Esophagus squamous epithelium (tissue), 5 donors: ENCODE measurements at regions not wholly inside any gene's neighbourhood (a gene's known extent, or its start where the extent isn't known, plus 50 kb on each side); places are given as distances from the start of the nearest gene placed in this dataset.

Experiments used
- DNase-seq: peaks from one replicate; lab custom pipeline; 2025; lab: John Stamatoyannopoulos, UW
- H3K27ac ChIP-seq, 4 donors: fragments of 200-600 bp; sonication (generic); one replicate each; pipeline ENCODE4 v1.5.1; 2016 to 2019; ENCODE audit warnings: mild to moderate bottlenecking in 1 of 4
- H3K27me3 ChIP-seq, 4 donors: fragments of 200-600 bp; sonication (generic); 1 replicate in 3 of 4; 2 replicates in 1 of 4; pipeline versions ENCODE4 v1.5.1 to v1.6.0; 2017 to 2021; ENCODE audit warnings: antibody characterized with exemption in 1 of 4
- H3K36me3 ChIP-seq, 3 donors: fragments of 200-600 bp; sonication (generic); one replicate each; pipeline ENCODE4 v1.5.1; 2016 to 2019
- H3K4me1 ChIP-seq, 3 donors: fragments of 200-600 bp; sonication (generic); one replicate each; pipeline ENCODE4 v1.5.1; 2017 to 2019
- H3K4me3 ChIP-seq, 4 donors: fragments of 200-600 bp; sonication (generic); 1 replicate in 3 of 4; 2 replicates in 1 of 4; pipeline ENCODE4 v1.5.1; 2016 to 2019; ENCODE audit warnings: mild to moderate bottlenecking in 2 of 4, moderate library complexity in 1 of 4
- H3K9me3 ChIP-seq, 3 donors: fragments of 200-600 bp; sonication (generic); one replicate each; pipeline ENCODE4 v1.5.1; 2016 to 2019
- CTCF ChIP-seq, 6 experiments: fragments of 450-650 bp in 4 of 6; fragments of 200-600 bp in 2 of 6; sonication (generic) in 2 of 6; IDR thresholded peaks; one replicate each; pipeline ENCODE4 v1.5.1; 2016 to 2019; ENCODE audit warnings: antibody characterized with exemption in 6 of 6, mild to moderate bottlenecking in 4 of 6, moderate library complexity in 4 of 6
- POLR2A ChIP-seq, 4 donors: fragments of 450-650 bp; IDR thresholded peaks; one replicate each; pipeline ENCODE4 v1.6.1; 2017; ENCODE audit warnings: antibody characterized with exemption in 4 of 4, mild to moderate bottlenecking in 4 of 4, moderate library complexity in 3 of 4
- WGBS, 2 donors: methylation state at CpG; one replicate each; pipeline ENCODE4 v1.1.5; 2018; 5-methylcytosine and 5-hydroxymethylcytosine counted together
- intact Hi-C: fragments of 100-400 bp; cut with DNase I; formaldehyde crosslinking; loops from one replicate; pipeline ENCODE4 v1.15.0; 2022
- donor health status: DM: yes; HTN: yes; CAD: no.

GRCh38 chr4:17286752-17287460 is 225.0 kb downstream of the QDPR start:
- Histone ChIP-seq H3K27me3 (no peaks in the 10 kb centered on the region), H3K4me3 (no peak overlapping the region), H3K9me3 (no peaks in the 10 kb centered on the region), H3K4me1 (peaks cover 0 to 3% (median 0%) of the 10 kb centered on the region in 3 donors), H3K36me3 (no peaks in the 10 kb centered on the region), H3K27ac (no peak overlapping the region)
- intact Hi-C loops, result no loop called here
- TF ChIP-seq CTCF (IDR thresholded peaks at IDR 0.05), result no peak
- TF ChIP-seq POLR2A (IDR thresholded peaks at IDR 0.05), result no peak
- DNase-seq, result no peak
- WGBS, 2 donors, result 48 to 71% methylated on average over 7 of the region's 7 CpGs

- no peak for TF ChIP-seq CTCF (IDR thresholded peaks at IDR 0.05)
- no peak for TF ChIP-seq POLR2A (IDR thresholded peaks at IDR 0.05)
- no peak for DNase-seq
- no peaks in the 10 kb centered on the region for H3K27me3 ChIP-seq
- H3K4me1 ChIP-seq, result peaks cover 0 to 3% (median 0%) of the 10 kb centered on the region in 3 donors
- no peaks in the 10 kb centered on the region for H3K36me3 ChIP-seq
- no peak overlapping the region for H3K4me3 ChIP-seq
- WGBS, 2 donors, result 73 to 78% methylated on average over 4 of the region's 4 CpGs
- no peaks in the 10 kb centered on the region for H3K9me3 ChIP-seq
- intact Hi-C loops, result no loop called here
- no peak overlapping the region for H3K27ac ChIP-seq
Measured at GRCh38 chr4:17285747-17286146, 226.1 kb downstream of the QDPR start.

- TF ChIP-seq CTCF (IDR thresholded peaks at IDR 0.05) (no peak), POLR2A (IDR thresholded peaks at IDR 0.05) (no peak)
Measured at GRCh38 chr4:17284323-17285175, 227.3 kb downstream of the QDPR start.

GRCh38 chr4:17283832-17284231 is 228.1 kb downstream of the QDPR start:
- DNase-seq, result no peak
- 50 to 59% methylated on average over 4 of the region's 4 CpGs for WGBS, 2 donors
- Histone ChIP-seq H3K4me1 (peaks cover 0 to 3% (median 0%) of the 10 kb centered on the region in 3 donors), H3K9me3 (no peaks in the 10 kb centered on the region), H3K27ac (no peak overlapping the region), H3K4me3 (no peak overlapping the region), H3K27me3 (no peaks in the 10 kb centered on the region), H3K36me3 (no peaks in the 10 kb centered on the region)
- no peak for TF ChIP-seq CTCF (IDR thresholded peaks at IDR 0.05)
- no peak for TF ChIP-seq POLR2A (IDR thresholded peaks at IDR 0.05)
- intact Hi-C loops, result no loop called here

More at GRCh38 chr4:17284323-17285175, 227.3 kb downstream of the QDPR start:
- Histone ChIP-seq H3K36me3 (no peaks in the 10 kb centered on the region), H3K4me1 (peaks cover 0 to 3% (median 0%) of the 10 kb centered on the region in 3 donors), H3K4me3 (no peak overlapping the region), H3K9me3 (no peaks in the 10 kb centered on the region), H3K27ac (no peak overlapping the region), H3K27me3 (no peaks in the 10 kb centered on the region)
- 59 to 68% methylated on average over 4 of the region's 5 CpGs for WGBS, 2 donors
- intact Hi-C loops, result no loop called here
- DNase-seq, result no peak

- no peaks in the 10 kb centered on the region for H3K9me3 ChIP-seq
- no peak for DNase-seq
- H3K27ac ChIP-seq, result no peak overlapping the region
- 79 to 82% methylated on average over 7 of the region's 7 CpGs for WGBS, 2 donors
- H3K36me3 ChIP-seq, result no peaks in the 10 kb centered on the region
- TF ChIP-seq CTCF (IDR thresholded peaks at IDR 0.05) (no peak), POLR2A (IDR thresholded peaks at IDR 0.05) (no peak)
- H3K27me3 ChIP-seq, result no peaks in the 10 kb centered on the region
- H3K4me1 ChIP-seq, result peaks cover 0 to 3% (median 0%) of the 10 kb centered on the region in 3 donors
- intact Hi-C loops, result no loop called here
- H3K4me3 ChIP-seq, result no peak overlapping the region
Measured at GRCh38 chr4:17283251-17283650, 228.6 kb downstream of the QDPR start.
